Lung (tissue), 11 donors: ENCODE measurements at regions not wholly inside any gene's neighbourhood (a gene's known extent, or its start where the extent isn't known, plus 50 kb on each side); places are given as distances from the start of the nearest gene placed in this dataset.

Source experiments
- ATAC-seq: fragments of 200-7000 bp; cut with Tn5 transposase; one replicate; pipeline ENCODE4 v1.9.1; 2020; ENCODE audit warnings: moderate number of reproducible peaks; ENCODE audit not compliant: insufficient read depth, low FRiP score
- DNase-seq, 3 donors: peaks; one replicate each; pipeline ENCODE4 v3.0.0-alpha.2; 2013 to 2017
- H3K27ac ChIP-seq, 2 donors: one replicate each; pipeline ENCODE4 v1.5.1; 2013; ENCODE audit warnings: mild to moderate bottlenecking in 2 of 2, moderate library complexity in 2 of 2, control low read depth in 1 of 2, inconsistent platforms in 1 of 2, low read depth in 1 of 2, low read length in 1 of 2
- H3K27me3 ChIP-seq, 3 donors: one replicate each; pipeline ENCODE4 v1.5.1; 2013; ENCODE audit warnings: low read length in 2 of 3; ENCODE audit not compliant: control insufficient read depth in 3 of 3, insufficient read depth in 3 of 3
- H3K36me3 ChIP-seq, 4 donors: one replicate each; pipeline ENCODE4 v1.5.1; 2013; ENCODE audit warnings: low read length in 4 of 4, mild to moderate bottlenecking in 1 of 4, moderate library complexity in 1 of 4; ENCODE audit not compliant: control insufficient read depth in 4 of 4, insufficient read depth in 4 of 4
- H3K4me1 ChIP-seq, 5 donors: one replicate each; pipeline ENCODE4 v1.5.1; 2013; ENCODE audit warnings: low read length in 5 of 5, mild to moderate bottlenecking in 2 of 5, moderate library complexity in 1 of 5; ENCODE audit not compliant: control insufficient read depth in 5 of 5, insufficient read depth in 5 of 5
- H3K4me3 ChIP-seq: one replicate; pipeline ENCODE4 v1.5.1; 2013; ENCODE audit warnings: mild to moderate bottlenecking, control low read depth, moderate library complexity
- H3K9ac ChIP-seq, 2 donors: one replicate each; pipeline ENCODE4 v1.5.1; 2013; ENCODE audit warnings: low read length in 2 of 2, control low read depth in 1 of 2; ENCODE audit not compliant: insufficient read depth in 1 of 2
- H3K9me3 ChIP-seq, 4 donors: one replicate each; pipeline ENCODE4 v1.5.1; 2013; ENCODE audit warnings: low read length in 3 of 4, mild to moderate bottlenecking in 1 of 4, moderate library complexity in 1 of 4; ENCODE audit not compliant: control insufficient read depth in 4 of 4, insufficient read depth in 3 of 4
- CTCF ChIP-seq: IDR thresholded peaks from 2 replicates; pipeline ENCODE4 v1.5.1; 2012; ENCODE audit warnings: mild to moderate bottlenecking; ENCODE audit errors: control extremely low read depth, extremely low read depth
- WGBS, 2 donors: extraction: QIAGEN DNeasy Blood & Tissue Kit; methylation state at CpG; one replicate each; pipeline ENCODE4 v1.1.7; 2013; 5-methylcytosine and 5-hydroxymethylcytosine counted together
- donor health status: control.
- donor health status: control.
- donor health status: Bipolar disorder and iron deficiency.
- donor health status: healthy.
- donor health status: DM: yes; HTN: yes; CAD: no.

GRCh38 chr18:38473535-38473934 lies 907.9 kb upstream of the CELF4 start:
- ATAC-seq (no peak), DNase-seq (no peak)
- no peak overlapping the region for H3K27ac ChIP-seq
- H3K9me3 ChIP-seq = no peaks in the 10 kb centered on the region
- peaks cover 0 to 4% (median 0%) of the 10 kb centered on the region in 5 donors for H3K4me1 ChIP-seq
- TF ChIP-seq CTCF = no peak
- no peaks in the 10 kb centered on the region for H3K36me3 ChIP-seq
- no peaks in the 10 kb centered on the region for H3K27me3 ChIP-seq
- no peak overlapping the region for H3K9ac ChIP-seq
- 64 to 80% methylated on average over 2 of the region's 2 CpGs for WGBS, 2 donors
- no peak overlapping the region for H3K4me3 ChIP-seq

DNA sequence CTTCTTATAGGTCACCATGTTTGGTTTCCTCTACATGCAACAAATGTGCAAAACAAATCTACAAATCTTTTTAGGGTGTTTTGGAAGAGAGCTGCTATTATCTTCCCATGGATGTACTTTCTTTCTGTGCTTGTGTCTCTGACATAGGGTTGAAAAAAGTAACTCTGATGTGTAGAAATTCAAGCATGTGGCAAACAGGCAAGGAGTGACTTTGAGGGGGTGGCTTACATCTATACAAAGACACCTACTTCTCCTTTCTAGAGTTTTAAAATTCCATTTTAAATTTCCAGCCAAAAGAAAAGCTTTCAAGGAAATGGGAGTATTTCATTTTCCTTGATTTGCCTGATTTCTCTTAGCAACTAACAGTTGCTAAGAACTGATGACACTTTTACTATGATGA lies 904.8 kb upstream of the CELF4 start:
- H3K9me3 ChIP-seq = no peaks in the 10 kb centered on the region

GRCh38 chr18:38466426-38466825 lies 900.8 kb upstream of the CELF4 start:
- Histone ChIP-seq H3K36me3 (no peaks in the 10 kb centered on the region), H3K27ac (no peak overlapping the region), H3K9ac (no peak overlapping the region), H3K4me1 (no peaks in the 10 kb centered on the region), H3K4me3 (no peak overlapping the region), H3K27me3 (no peaks in the 10 kb centered on the region), H3K9me3 (no peaks in the 10 kb centered on the region)
- no peak for TF ChIP-seq CTCF
- ATAC-seq = no peak
- 85 to 88% methylated on average over 2 of the region's 2 CpGs for WGBS, 2 donors
- no peak for DNase-seq

More for the DNA sequence above, 904.8 kb upstream of the CELF4 start:
- DNase-seq (no peak), ATAC-seq (no peak)
- no peak overlapping the region for H3K9ac ChIP-seq
- no peak for TF ChIP-seq CTCF
- no peaks in the 10 kb centered on the region for H3K36me3 ChIP-seq
- no peaks in the 10 kb centered on the region for H3K4me1 ChIP-seq
- no peak overlapping the region for H3K4me3 ChIP-seq
- no peaks in the 10 kb centered on the region for H3K27me3 ChIP-seq
- H3K27ac ChIP-seq = no peak overlapping the region

DNA sequence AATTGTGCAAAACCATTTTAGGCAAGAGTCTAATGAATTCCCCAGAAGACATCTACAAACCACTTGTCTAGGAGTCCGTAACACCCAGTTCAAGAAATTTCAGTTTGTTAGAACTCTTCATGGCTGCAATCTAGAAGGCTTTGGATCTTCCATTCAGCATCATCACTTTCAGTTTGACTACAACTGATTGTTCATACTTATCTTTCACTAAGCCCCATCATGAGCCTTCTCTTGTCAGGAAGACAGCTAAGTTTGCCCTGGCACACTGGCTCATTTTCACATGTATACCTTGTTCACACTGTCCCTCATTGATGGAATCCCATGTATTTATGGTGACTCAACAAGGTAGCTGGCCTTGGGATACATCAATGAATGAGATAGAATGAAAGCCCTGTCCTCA lies 898.4 kb upstream of the CELF4 start:
- Histone ChIP-seq H3K9ac (no peak overlapping the region), H3K27ac (no peak overlapping the region), H3K4me1 (no peaks in the 10 kb centered on the region), H3K4me3 (no peak overlapping the region), H3K9me3 (no peaks in the 10 kb centered on the region), H3K36me3 (no peaks in the 10 kb centered on the region), H3K27me3 (no peaks in the 10 kb centered on the region)
- ATAC-seq = no peak
- WGBS, 2 donors = 91 to 94% methylated on average over 1 of the region's 1 CpG
- DNase-seq = no peak
- no peak for TF ChIP-seq CTCF
